Panc1 (cell line): ENCODE measurements at regions not wholly inside any gene's neighbourhood (a gene's known extent, or its start where the extent isn't known, plus 50 kb on each side); places are given as distances from the start of the nearest gene placed in this dataset.

Source experiments
- ATAC-seq: fragments of 200-7000 bp; cut with Tn5 transposase; 2 replicates; pipeline ENCODE4 v1.9.1; 2020; ENCODE audit warnings: mild to moderate bottlenecking, moderate library complexity
- BruUV-seq: library from RNA; stranded (reverse); fragments of 400-500 nt; replicated peaks from 2 replicates; lab custom pipeline; 2021; lab: Mats Ljungman, UMichigan
- CTCF ChIA-PET: fragments of 300-600 bp; sonication (Branson Sonifier 250); formaldehyde crosslinking; loops from one replicate; lab custom pipeline; 2022; ENCODE audit warnings: antibody characterized with exemption; lab: Charles Lee
- POLR2A ChIA-PET: fragments of 300-600 bp; sonication (Branson Sonifier 250); formaldehyde crosslinking; loops from one replicate; lab custom pipeline; 2022; ENCODE audit warnings: antibody characterized with exemption; lab: Charles Lee
- DNase-seq: peaks from one replicate; pipeline ENCODE4 v3.0.0-alpha.2; 2010; ENCODE audit warnings: low read depth, low spot score
- H3K27ac ChIP-seq: 2 replicates; pipeline ENCODE4 v1.5.1; 2011; ENCODE audit warnings: mild to moderate bottlenecking, low read length, inconsistent platforms
- H3K27me3 ChIP-seq: fragments of 200-500 bp; sonication (Bioruptor generic); 2 replicates; pipeline ENCODE4 v1.6.0; 2014; ENCODE audit warnings: low read length, inconsistent platforms; ENCODE audit not compliant: control insufficient read depth, insufficient read depth
- H3K36me3 ChIP-seq: fragments of 200-500 bp; sonication (Bioruptor generic); 2 replicates; pipeline ENCODE4 v1.5.1; 2014; ENCODE audit warnings: inconsistent platforms, mild to moderate bottlenecking, low read length, moderate library complexity; ENCODE audit not compliant: control insufficient read depth, insufficient read depth
- H3K4me1 ChIP-seq: 2 replicates; pipeline ENCODE4 v1.5.1; 2011; ENCODE audit warnings: inconsistent platforms, mild to moderate bottlenecking, low read length, moderate library complexity; ENCODE audit not compliant: control insufficient read depth, insufficient read depth
- H3K4me3 ChIP-seq, 2 experiments: 2 replicates each; pipeline ENCODE4 v1.5.1; 2011 to 2012; ENCODE audit warnings: low read depth in 2 of 2, low read length in 2 of 2, mild to moderate bottlenecking in 2 of 2, inconsistent platforms in 1 of 2, moderate library complexity in 1 of 2
- H3K9me3 ChIP-seq: fragments of 200-500 bp; sonication (Bioruptor generic); 2 replicates; pipeline ENCODE4 v1.5.1; 2014; ENCODE audit warnings: low read depth, mild to moderate bottlenecking, inconsistent platforms, low read length, moderate library complexity; ENCODE audit not compliant: control insufficient read depth, insufficient read depth
- CTCF ChIP-seq: fragments of 450-650 bp; IDR thresholded peaks from 2 replicates; pipeline ENCODE4 v1.5.1; 2017; ENCODE audit warnings: mild to moderate bottlenecking
- POLR2AphosphoS5 ChIP-seq: IDR thresholded peaks from 2 replicates; pipeline ENCODE4 v1.6.1; 2012; ENCODE audit warnings: mild to moderate bottlenecking, low read depth, low read length, moderate library complexity
- REST ChIP-seq, 2 experiments: IDR thresholded peaks; 2 replicates each; pipeline ENCODE4 v1.6.1; 2011 to 2012; ENCODE audit warnings: low read depth in 2 of 2, control low read depth in 1 of 2, low read length in 1 of 2, mild to moderate bottlenecking in 1 of 2, moderate library complexity in 1 of 2; ENCODE audit not compliant: insufficient read depth in 1 of 2
- SIN3A ChIP-seq: IDR thresholded peaks from 2 replicates; pipeline ENCODE4 v1.6.1; 2012; ENCODE audit warnings: low read depth, mild to moderate bottlenecking, low read length, moderate library complexity, borderline replicate concordance; ENCODE audit not compliant: insufficient read depth
- TCF7L2 ChIP-seq: IDR thresholded peaks from 2 replicates; pipeline ENCODE4 v1.6.1; 2011; ENCODE audit warnings: mild to moderate bottlenecking, low read depth, low read length, inconsistent platforms
- in situ Hi-C: cut with HindIII; loops from 2 replicates; pipeline ENCODE4 v1.10.0; 2016; ENCODE audit warnings: low sequenced_read_pairs, low pct_unique_long_range_greater_than_20kb
- intact Hi-C: fragments of 100-400 bp; cut with micrococcal nuclease; formaldehyde crosslinking; loops from one replicate; pipeline ENCODE4 v1.10.0; 2022; ENCODE audit not compliant: unreplicated experiment

GRCh38 chr5:12110629-12111028 is 206.4 kb upstream of the CTNND2 start:
- DNase-seq (no peak), ATAC-seq (no peak)
- POLR2A ChIA-PET = no interaction called here
- Histone ChIP-seq H3K9me3 (no peaks in the 10 kb centered on the region), H3K4me1 (no peaks in the 10 kb centered on the region), H3K27me3 (no peaks in the 10 kb centered on the region), H3K27ac (no peak overlapping the region), H3K36me3 (no peaks in the 10 kb centered on the region), H3K4me3 (no peak overlapping the region)
- BruUV-seq = no TSS peak
- CTCF ChIA-PET = no interaction called here
- TF ChIP-seq POLR2AphosphoS5 (no peak), CTCF (no peak), SIN3A (no peak), REST (IDR thresholded peaks at IDR 0.05; ENCODE audit: insufficient read depth in 1 of 2, low read depth in 2 of 2, low read length in 1 of 2) (no peak), TCF7L2 (no peak)
- in situ Hi-C loops (no loop called here), intact Hi-C loops (no loop called here)

GRCh38 chr5:12109075-12109688 is 204.9 kb upstream of the CTNND2 start:
- no TSS peak for BruUV-seq
- no peaks in the 10 kb centered on the region for H3K36me3 ChIP-seq
- in situ Hi-C loops = no loop called here
- ATAC-seq (no peak), DNase-seq (no peak)
- POLR2A ChIA-PET = no interaction called here
- H3K9me3 ChIP-seq = no peaks in the 10 kb centered on the region
- H3K4me1 ChIP-seq = no peaks in the 10 kb centered on the region
- TF ChIP-seq CTCF = no peak
- no peaks in the 10 kb centered on the region for H3K27me3 ChIP-seq
- H3K4me3 ChIP-seq = no peak overlapping the region
- intact Hi-C loops = no loop called here
- CTCF ChIA-PET = no interaction called here
- H3K27ac ChIP-seq = no peak overlapping the region
